BLaER1 (cell line): ENCODE measurements at regions not wholly inside any gene's neighbourhood (a gene's known extent, or its start where the extent isn't known, plus 50 kb on each side); places are given as distances from the start of the nearest gene placed in this dataset.

Experiments used
- H3K27ac ChIP-seq: shearing (Covaris generic); formaldehyde crosslinking; 2 replicates; pipeline ENCODE4 v1.8.1; 2022
- H3K27me3 ChIP-seq: shearing (Covaris generic); formaldehyde crosslinking; 2 replicates; pipeline ENCODE4 v1.8.1; 2022
- H3K36me3 ChIP-seq: shearing (Covaris generic); formaldehyde crosslinking; 2 replicates; pipeline ENCODE4 v1.8.1; 2022
- H3K4me1 ChIP-seq: shearing (Covaris generic); formaldehyde crosslinking; 2 replicates; pipeline ENCODE4 v1.8.1; 2022
- H3K4me2 ChIP-seq: shearing (Covaris generic); formaldehyde crosslinking; 2 replicates; pipeline ENCODE4 v1.8.1; 2022
- H3K4me3 ChIP-seq: shearing (Covaris generic); formaldehyde crosslinking; 2 replicates; pipeline ENCODE4 v1.8.1; 2022
- H3K9ac ChIP-seq: shearing (Covaris generic); formaldehyde crosslinking; 2 replicates; pipeline ENCODE4 v1.8.1; 2022
- H3K9me3 ChIP-seq: shearing (Covaris generic); formaldehyde crosslinking; 2 replicates; pipeline ENCODE4 v1.8.1; 2022
- H4K20me1 ChIP-seq: shearing (Covaris generic); formaldehyde crosslinking; 2 replicates; pipeline ENCODE4 v1.8.1; 2022
- Cebpa-rat ChIP-seq: shearing (Covaris generic); IDR thresholded peaks from 2 replicates; pipeline ENCODE4 v1.8.1; 2022

DNA sequence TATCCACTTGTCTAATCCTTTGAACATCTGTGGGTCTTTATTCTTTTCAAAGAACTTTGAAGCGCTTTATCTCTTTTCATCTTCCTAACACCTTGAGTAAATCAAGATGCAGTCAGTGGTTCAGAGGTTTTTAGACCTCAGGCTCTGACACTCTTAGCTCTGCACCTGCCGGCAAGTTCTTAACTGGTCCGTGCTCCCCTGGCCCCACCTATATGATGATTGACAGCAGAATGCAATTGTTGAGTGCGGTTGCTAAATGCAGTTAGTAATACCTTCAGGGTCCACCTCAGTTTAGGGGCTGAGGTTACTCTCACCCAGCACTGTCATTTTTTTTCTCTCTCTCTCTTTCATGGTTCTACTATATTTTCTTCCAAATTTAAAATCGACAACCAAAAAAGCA lies 854.2 kb upstream of the AUTS2 start:
- H3K4me1 ChIP-seq, result no peaks in the 10 kb centered on the region
- H3K9ac ChIP-seq, result no peak overlapping the region
- no peak overlapping the region for H3K4me2 ChIP-seq
- TF ChIP-seq Cebpa-rat, result no peak
- H3K4me3 ChIP-seq, result no peak overlapping the region
- H3K36me3 ChIP-seq, result no peaks in the 10 kb centered on the region
- no peaks in the 10 kb centered on the region for H4K20me1 ChIP-seq
- no peaks in the 10 kb centered on the region for H3K9me3 ChIP-seq
- no peak overlapping the region for H3K27ac ChIP-seq
- H3K27me3 ChIP-seq, result no peaks in the 10 kb centered on the region

DNA sequence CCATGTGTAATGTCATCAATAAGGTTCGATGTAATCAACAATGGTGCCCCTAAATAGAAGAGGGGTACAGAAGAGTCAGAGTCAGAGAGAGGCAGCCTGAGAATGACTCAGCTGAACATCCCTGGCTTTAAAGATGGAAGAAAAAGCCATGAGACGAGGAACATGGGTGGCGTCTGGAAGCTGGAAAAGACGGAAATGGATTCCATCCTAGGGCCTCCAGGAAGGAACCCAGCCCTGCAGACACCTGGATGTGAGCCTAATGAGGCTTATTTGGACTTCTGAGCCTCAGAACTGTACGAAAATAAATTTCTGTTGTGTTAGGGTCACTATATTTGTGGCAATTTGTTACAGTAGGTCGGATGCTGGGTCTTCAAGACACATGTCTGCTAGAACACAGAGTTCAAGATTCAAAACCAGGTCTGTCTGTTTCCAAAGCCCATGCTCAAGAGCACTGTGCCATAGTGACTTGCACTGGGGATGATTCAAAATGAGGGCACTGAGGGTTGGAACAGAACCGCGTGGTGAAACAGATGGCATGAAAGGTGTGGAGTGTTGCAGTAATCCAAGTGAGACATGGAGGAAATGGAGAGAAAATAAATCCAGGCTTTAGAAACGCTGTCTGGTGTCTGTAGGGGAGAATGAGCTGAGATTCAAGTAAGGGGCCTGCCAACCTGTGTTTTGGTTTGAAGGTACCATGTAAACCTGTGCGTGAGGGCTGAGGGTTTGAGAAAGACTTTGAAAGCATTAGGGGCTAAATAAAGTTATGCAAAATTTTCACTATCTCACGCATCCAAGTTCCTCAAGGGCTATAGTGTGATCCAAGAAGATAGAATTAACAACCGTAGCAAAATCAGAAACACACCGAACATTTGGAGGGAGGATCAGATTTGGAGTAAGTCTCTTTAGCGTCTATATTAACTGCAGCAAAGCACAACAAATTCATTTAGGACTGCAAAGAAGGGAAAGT lies 849.1 kb upstream of the AUTS2 start:
- no peak overlapping the region for H3K4me2 ChIP-seq
- no peak overlapping the region for H3K4me3 ChIP-seq
- H4K20me1 ChIP-seq, result no peaks in the 10 kb centered on the region
- H3K9me3 ChIP-seq, result no peaks in the 10 kb centered on the region
- no peaks in the 10 kb centered on the region for H3K36me3 ChIP-seq
- H3K9ac ChIP-seq, result no peak overlapping the region
- H3K27me3 ChIP-seq, result no peaks in the 10 kb centered on the region
- H3K27ac ChIP-seq, result no peak overlapping the region
- H3K4me1 ChIP-seq, result no peaks in the 10 kb centered on the region
- no peak for TF ChIP-seq Cebpa-rat

DNA sequence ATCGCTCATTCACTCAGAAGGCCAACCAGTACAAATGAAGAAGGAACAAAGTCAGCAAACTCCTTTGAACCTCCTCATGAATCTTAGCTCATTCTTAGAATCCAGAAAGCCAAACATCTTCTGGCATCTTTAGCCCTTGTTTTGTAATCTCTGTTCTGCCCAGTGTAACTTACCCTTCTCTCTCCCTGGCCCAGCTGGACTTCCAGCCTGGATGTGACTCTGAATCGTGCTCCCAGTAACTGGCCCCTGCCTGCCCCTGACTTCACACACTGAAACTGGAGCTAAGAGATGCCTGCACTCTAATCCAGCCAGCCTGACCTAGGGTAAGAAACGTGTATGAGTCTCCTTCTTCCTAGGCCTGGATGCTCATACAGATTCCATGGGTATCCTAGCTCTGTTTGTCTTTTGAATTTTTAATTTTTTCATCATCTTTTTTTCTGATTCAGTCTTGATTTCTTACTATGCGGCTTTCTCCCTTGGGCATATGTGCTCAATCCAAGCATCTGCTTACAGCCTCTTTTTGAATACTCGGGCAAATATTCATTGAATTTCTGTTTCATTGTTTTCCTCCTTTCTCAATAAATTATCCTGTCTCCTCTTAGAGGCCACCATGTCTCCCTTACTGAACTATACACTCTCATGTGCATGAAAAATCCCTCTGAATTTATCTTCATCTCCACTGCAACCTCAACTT lies 845.6 kb upstream of the AUTS2 start:
- no peak overlapping the region for H3K4me2 ChIP-seq
- no peak for TF ChIP-seq Cebpa-rat
- no peaks in the 10 kb centered on the region for H3K36me3 ChIP-seq
- H3K9me3 ChIP-seq, result no peaks in the 10 kb centered on the region
- no peak overlapping the region for H3K27ac ChIP-seq
- no peak overlapping the region for H3K4me3 ChIP-seq
- no peaks in the 10 kb centered on the region for H4K20me1 ChIP-seq
- no peaks in the 10 kb centered on the region for H3K4me1 ChIP-seq
- H3K9ac ChIP-seq, result no peak overlapping the region
- no peaks in the 10 kb centered on the region for H3K27me3 ChIP-seq

DNA sequence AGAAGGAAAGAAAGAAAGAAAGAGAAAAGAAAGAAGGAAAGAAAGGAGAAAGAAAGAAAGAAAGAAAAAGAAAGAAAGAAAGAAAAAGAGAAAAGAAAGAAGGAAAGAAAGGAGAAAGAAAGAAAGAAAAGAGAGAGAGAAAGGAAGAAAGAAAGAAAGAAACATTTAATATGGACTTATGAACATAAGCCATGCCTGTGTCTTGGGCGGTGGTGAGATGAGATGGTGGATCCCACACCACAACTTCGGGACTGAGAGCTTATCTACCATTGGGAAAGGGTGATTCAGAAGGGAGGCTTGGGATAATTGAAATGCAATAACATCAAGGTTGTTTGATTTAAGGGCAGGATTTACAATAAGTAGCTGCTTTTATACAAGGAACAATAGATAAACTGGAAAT lies 843.9 kb upstream of the AUTS2 start:
- H3K4me3 ChIP-seq, result no peak overlapping the region
- TF ChIP-seq Cebpa-rat, result no peak
- no peaks in the 10 kb centered on the region for H3K27me3 ChIP-seq
- no peak overlapping the region for H3K27ac ChIP-seq
- no peak overlapping the region for H3K4me2 ChIP-seq
- no peak overlapping the region for H3K9ac ChIP-seq
- no peaks in the 10 kb centered on the region for H3K36me3 ChIP-seq
- H3K4me1 ChIP-seq, result no peaks in the 10 kb centered on the region
- H4K20me1 ChIP-seq, result no peaks in the 10 kb centered on the region
- H3K9me3 ChIP-seq, result no peaks in the 10 kb centered on the region

DNA sequence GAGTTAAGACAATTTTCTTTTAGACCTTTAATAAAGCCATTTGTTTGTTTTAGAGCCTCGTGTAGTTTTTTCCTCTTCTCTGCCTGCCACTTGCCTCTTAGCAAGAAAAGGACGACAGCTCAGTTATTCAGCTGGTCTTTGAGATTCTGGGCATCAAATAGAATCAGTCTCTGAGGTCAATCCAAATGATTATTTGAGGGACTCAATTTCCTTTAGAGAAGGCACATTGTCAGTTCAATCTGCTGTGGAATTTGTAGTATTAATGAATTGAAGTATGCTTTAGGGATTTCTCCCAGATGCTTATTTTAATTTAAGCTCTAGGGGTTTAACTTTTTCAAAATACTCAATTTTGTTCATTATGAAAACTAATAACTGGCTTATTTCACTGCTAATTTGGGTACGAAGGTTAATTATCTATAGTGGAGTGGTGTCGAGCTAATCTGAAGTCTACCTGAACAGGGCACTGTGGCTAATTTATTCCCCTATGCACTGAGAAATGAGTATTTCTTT lies 841.2 kb upstream of the AUTS2 start:
- H3K4me3 ChIP-seq, result no peak overlapping the region
- no peaks in the 10 kb centered on the region for H3K4me1 ChIP-seq
- no peak overlapping the region for H3K9ac ChIP-seq
- no peak overlapping the region for H3K4me2 ChIP-seq
- H3K27me3 ChIP-seq, result no peaks in the 10 kb centered on the region
- no peak for TF ChIP-seq Cebpa-rat
- H3K27ac ChIP-seq, result no peak overlapping the region
- H3K9me3 ChIP-seq, result peaks cover 8% of the 10 kb centered on the region; the same call in 1 of the 2 replicates
- H3K36me3 ChIP-seq, result no peaks in the 10 kb centered on the region
- H4K20me1 ChIP-seq, result no peaks in the 10 kb centered on the region

DNA sequence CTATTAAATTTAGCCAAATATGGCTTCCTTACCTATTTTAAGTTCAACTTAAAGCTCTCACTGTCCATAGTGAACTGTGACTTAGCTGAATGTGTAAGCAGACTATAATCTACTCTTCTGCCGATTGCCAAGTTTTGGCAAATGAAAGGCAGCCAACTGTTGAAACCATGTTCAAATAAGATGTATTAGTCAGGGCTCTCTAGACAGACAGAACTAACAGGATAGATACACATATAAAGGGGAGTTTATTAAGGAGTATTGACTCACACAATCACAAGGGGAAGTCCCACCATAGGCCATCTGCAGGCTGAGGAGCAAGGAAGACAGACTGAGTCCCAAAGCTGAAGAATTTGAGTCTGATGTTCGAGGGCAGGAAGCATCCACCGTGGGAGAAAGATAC lies 837.7 kb upstream of the AUTS2 start:
- TF ChIP-seq Cebpa-rat, result no peak
- no peaks in the 10 kb centered on the region for H4K20me1 ChIP-seq
- no peak overlapping the region for H3K27ac ChIP-seq
- H3K4me2 ChIP-seq, result no peak overlapping the region
- H3K36me3 ChIP-seq, result no peaks in the 10 kb centered on the region
- peaks cover 41% of the 10 kb centered on the region for H3K9me3 ChIP-seq
- no peaks in the 10 kb centered on the region for H3K4me1 ChIP-seq
- no peak overlapping the region for H3K4me3 ChIP-seq
- H3K27me3 ChIP-seq, result no peaks in the 10 kb centered on the region
- H3K9ac ChIP-seq, result no peak overlapping the region

DNA sequence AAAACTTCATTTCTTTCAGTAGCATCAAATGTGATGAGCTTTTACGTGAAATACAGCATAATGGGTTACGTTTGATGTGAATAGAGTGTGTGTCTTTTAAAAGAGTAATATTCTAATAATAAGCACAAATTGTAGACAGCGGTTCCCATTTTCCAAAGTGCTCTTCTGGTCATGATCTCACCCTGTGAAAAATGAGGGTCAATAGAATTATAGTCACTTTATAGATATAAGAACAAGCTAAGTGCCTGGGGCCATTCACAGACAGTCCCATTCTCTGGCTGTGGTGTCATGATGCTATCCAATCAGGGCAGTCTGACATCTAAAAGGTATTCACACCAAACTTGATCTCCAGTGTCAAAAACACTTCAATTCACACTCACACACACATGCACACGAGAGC lies 830.8 kb upstream of the AUTS2 start:
- peaks cover 29% of the 10 kb centered on the region for H3K9me3 ChIP-seq
- H3K27me3 ChIP-seq, result no peaks in the 10 kb centered on the region
- TF ChIP-seq Cebpa-rat, result no peak
- H3K4me1 ChIP-seq, result peaks cover 24% of the 10 kb centered on the region
- no peak overlapping the region for H3K4me2 ChIP-seq
- no peaks in the 10 kb centered on the region for H3K36me3 ChIP-seq
- H3K4me3 ChIP-seq, result no peak overlapping the region
- no peaks in the 10 kb centered on the region for H4K20me1 ChIP-seq
- H3K27ac ChIP-seq, result no peak overlapping the region
- no peak overlapping the region for H3K9ac ChIP-seq

DNA sequence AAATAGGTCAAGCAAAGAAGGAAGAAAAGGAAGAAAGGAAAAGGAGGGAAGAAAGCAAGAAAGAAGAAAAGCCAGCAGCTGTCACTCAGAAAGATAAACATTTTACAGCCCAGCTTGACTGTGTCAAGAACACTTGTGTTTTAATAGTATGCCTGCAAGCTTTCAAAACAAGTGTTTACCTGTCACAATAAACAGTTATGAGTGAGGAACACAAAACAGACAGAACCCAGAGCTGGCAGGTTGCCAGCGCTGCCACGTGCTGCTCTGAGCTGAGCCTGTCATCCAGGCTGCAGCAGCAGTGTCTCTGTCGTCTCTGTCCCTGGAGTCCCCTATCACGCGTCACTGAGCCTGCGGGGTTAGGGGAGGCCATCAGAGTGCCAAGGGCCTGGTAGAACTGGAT lies 827.6 kb upstream of the AUTS2 start:
- peak overlapping the region; percentile 57 for H3K27ac ChIP-seq
- TF ChIP-seq Cebpa-rat, result no peak
- no peak overlapping the region for H3K9ac ChIP-seq
- no peaks in the 10 kb centered on the region for H3K36me3 ChIP-seq
- peak overlapping the region; percentile 71 for H3K4me2 ChIP-seq
- no peaks in the 10 kb centered on the region for H3K27me3 ChIP-seq
- H3K4me3 ChIP-seq, result no peak overlapping the region
- peaks cover 24% of the 10 kb centered on the region for H3K4me1 ChIP-seq
- H3K9me3 ChIP-seq, result no peaks in the 10 kb centered on the region
- no peaks in the 10 kb centered on the region for H4K20me1 ChIP-seq

DNA sequence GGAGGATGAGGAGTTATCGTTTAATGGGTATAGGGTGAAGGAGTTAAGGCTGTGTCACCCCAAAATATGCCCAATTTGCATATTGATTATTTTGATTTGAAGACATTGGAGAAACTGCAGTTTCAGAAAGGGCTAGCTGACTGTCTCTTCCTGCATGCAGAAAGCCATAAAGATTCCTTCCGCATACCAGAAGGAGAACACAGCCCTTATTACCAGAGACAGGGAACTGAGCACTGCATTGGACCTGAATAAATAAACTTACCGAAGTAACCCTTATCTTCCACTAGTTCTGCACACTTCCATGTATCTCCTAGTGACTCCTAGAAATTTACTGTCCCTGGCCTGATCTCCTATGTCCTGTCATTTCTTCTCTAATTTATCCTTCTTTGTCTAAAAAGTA lies 821.9 kb upstream of the AUTS2 start:
- H3K4me2 ChIP-seq, result no peak overlapping the region
- H3K27me3 ChIP-seq, result no peaks in the 10 kb centered on the region
- no peaks in the 10 kb centered on the region for H3K36me3 ChIP-seq
- peaks cover 2% of the 10 kb centered on the region for H3K4me1 ChIP-seq
- H4K20me1 ChIP-seq, result no peaks in the 10 kb centered on the region
- H3K9ac ChIP-seq, result no peak overlapping the region
- TF ChIP-seq Cebpa-rat, result no peak
- H3K4me3 ChIP-seq, result no peak overlapping the region
- H3K27ac ChIP-seq, result no peak overlapping the region
- no peaks in the 10 kb centered on the region for H3K9me3 ChIP-seq

DNA sequence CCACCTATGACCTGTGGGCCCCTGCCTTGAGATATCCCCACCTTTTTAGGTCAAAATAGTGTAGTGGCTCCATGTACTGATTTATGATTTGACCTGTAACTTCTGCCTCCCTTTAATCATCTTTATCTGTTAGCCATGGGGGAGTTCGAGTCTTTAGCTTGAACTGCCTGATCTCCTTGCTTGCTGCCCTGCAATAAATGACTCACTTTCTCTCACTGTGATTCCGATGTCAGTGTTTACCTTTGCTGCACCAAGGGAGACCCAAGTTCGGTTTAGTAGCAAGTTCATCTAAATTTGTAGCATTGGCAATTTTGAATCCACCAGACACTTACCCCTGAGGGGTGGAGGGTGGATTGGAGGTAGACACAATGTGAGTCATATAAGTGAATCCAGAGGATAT lies 814.6 kb upstream of the AUTS2 start:
- Histone ChIP-seq H3K9me3 (no peaks in the 10 kb centered on the region), H3K9ac (no peak overlapping the region), H3K4me3 (no peak overlapping the region), H3K4me2 (no peak overlapping the region), H3K36me3 (no peaks in the 10 kb centered on the region), H4K20me1 (no peaks in the 10 kb centered on the region), H3K4me1 (no peaks in the 10 kb centered on the region), H3K27ac (no peak overlapping the region), H3K27me3 (no peaks in the 10 kb centered on the region)
- TF ChIP-seq Cebpa-rat, result no peak
